KMS-11 (cell line): ENCODE measurements at regions not wholly inside any gene's neighbourhood (a gene's known extent, or its start where the extent isn't known, plus 50 kb on each side); places are given as distances from the start of the nearest gene placed in this dataset.
"Not testable (repeated sequence)": the region's sequence is repeated elsewhere in the genome, so short reads cannot be mapped to it uniquely, and the experiment has no call there.

Source experiments
- H2AFZ ChIP-seq: fragments of 200-600 bp; sonication (generic); 2 replicates; pipeline ENCODE4 v1.6.1; 2016; ENCODE audit warnings: antibody characterized with exemption, mixed run types, low read depth
- H3K27ac ChIP-seq: fragments of 200-600 bp; sonication (generic); 2 replicates; pipeline ENCODE4 v1.6.1; 2016; ENCODE audit warnings: mild to moderate bottlenecking, mixed run types
- H3K27me3 ChIP-seq: fragments of 200-600 bp; sonication (generic); 2 replicates; pipeline ENCODE4 v1.6.1; 2017; ENCODE audit warnings: mild to moderate bottlenecking, low read depth, mixed run types, moderate library complexity; ENCODE audit not compliant: insufficient read depth
- H3K36me3 ChIP-seq: fragments of 200-600 bp; sonication (generic); 2 replicates; pipeline ENCODE4 v1.6.1; 2017; ENCODE audit warnings: mild to moderate bottlenecking, mixed run types; ENCODE audit not compliant: insufficient read depth
- H3K4me1 ChIP-seq: fragments of 200-600 bp; sonication (generic); 2 replicates; pipeline ENCODE4 v1.6.1; 2016; ENCODE audit warnings: mild to moderate bottlenecking, low read depth, mixed run types; ENCODE audit not compliant: poor library complexity, severe bottlenecking
- H3K4me2 ChIP-seq: fragments of 200-600 bp; sonication (generic); 2 replicates; pipeline ENCODE4 v1.7.0; 2016; ENCODE audit warnings: mild to moderate bottlenecking, mixed run types
- H3K4me3 ChIP-seq: fragments of 200-600 bp; sonication (generic); IDR thresholded peaks from 2 replicates; pipeline ENCODE4 v1.6.1; 2017; ENCODE audit warnings: low read depth, low read length, mixed read lengths; ENCODE audit not compliant: insufficient read depth
- H3K79me2 ChIP-seq: fragments of 200-600 bp; sonication (generic); 2 replicates; pipeline ENCODE4 v1.6.1; 2016; ENCODE audit warnings: low read depth, mixed run types; ENCODE audit not compliant: insufficient read depth
- H3K9ac ChIP-seq: fragments of 200-600 bp; sonication (generic); 2 replicates; pipeline ENCODE4 v1.6.1; 2016; ENCODE audit warnings: mild to moderate bottlenecking, mixed run types
- H4K20me1 ChIP-seq: fragments of 200-600 bp; sonication (generic); 2 replicates; pipeline ENCODE4 v1.6.1; 2016; ENCODE audit warnings: mild to moderate bottlenecking, mixed run types; ENCODE audit not compliant: insufficient read depth
- CTCF ChIP-seq: fragments of 200-600 bp; sonication (generic); conservative IDR thresholded peaks from 2 replicates; pipeline ENCODE4 v1.6.1; 2017; ENCODE audit warnings: low read depth, mild to moderate bottlenecking, antibody characterized with exemption, low read length, moderate library complexity, mixed read lengths

- Histone ChIP-seq H3K4me2 (no peak overlapping the region), H3K36me3 (no peaks in the 10 kb centered on the region), H3K4me3 (no peak overlapping the region), H4K20me1 (no peaks in the 10 kb centered on the region), H3K79me2 (no peaks in the 10 kb centered on the region), H2AFZ (no peak overlapping the region), H3K9ac (no peak overlapping the region), H3K27me3 (no peaks in the 10 kb centered on the region), H3K4me1 (no peaks in the 10 kb centered on the region), H3K27ac (no peak overlapping the region)
- TF ChIP-seq CTCF, result no peak
Measured at GRCh38 chr7:92955081-92955480, 118.7 kb upstream of the CDK6 start.

DNA sequence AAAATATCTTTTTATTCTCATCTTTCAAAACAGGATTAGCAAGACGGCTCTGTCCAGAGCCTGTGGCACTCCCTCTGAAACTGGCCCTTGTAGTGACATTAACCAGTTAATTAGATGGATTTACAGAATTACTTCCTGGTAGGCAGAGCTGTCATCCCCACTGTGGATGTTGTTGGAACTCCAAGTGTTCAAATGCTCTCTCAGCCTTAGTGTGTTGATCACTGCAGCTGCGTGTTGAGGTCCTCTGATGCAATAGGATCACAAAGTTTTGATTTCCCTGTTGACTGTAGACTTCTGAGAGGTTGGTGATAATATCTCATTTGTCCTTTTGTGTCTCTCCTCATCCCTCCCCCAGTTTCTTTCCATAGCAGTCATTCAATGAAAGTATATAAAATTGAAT is 117.3 kb upstream of the CDK6 start:
- Histone ChIP-seq H3K27ac (no peak overlapping the region), H4K20me1 (no peaks in the 10 kb centered on the region), H3K9ac (no peak overlapping the region), H3K79me2 (no peaks in the 10 kb centered on the region), H3K27me3 (no peaks in the 10 kb centered on the region), H3K36me3 (no peaks in the 10 kb centered on the region), H3K4me2 (no peak overlapping the region), H3K4me1 (no peaks in the 10 kb centered on the region), H2AFZ (no peak overlapping the region), H3K4me3 (no peak overlapping the region)
- TF ChIP-seq CTCF, result no peak

DNA sequence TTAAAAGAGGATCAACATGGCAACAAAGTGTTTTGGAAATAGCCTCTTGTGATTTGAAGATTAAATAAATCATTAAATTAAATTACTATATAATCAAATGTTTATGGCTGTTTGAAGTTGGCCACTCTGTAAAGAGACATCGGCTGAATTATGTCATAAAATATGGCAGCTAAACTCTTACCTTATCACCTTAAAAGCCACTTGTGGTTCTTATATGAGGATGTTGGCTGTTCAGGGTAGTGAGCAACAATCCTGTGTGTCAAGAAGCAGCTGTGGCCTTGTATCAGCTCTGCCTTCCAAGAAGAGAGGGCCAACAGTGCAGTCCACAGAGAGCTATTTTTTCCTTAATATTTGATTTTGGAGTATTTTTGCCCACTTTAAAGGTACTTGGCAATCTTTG is 113.4 kb upstream of the CDK6 start:
- Histone ChIP-seq H2AFZ (no peak overlapping the region), H3K27ac (no peak overlapping the region), H3K9ac (no peak overlapping the region), H3K4me2 (no peak overlapping the region), H3K36me3 (no peaks in the 10 kb centered on the region), H3K4me3 (no peak overlapping the region), H3K79me2 (no peaks in the 10 kb centered on the region), H4K20me1 (no peaks in the 10 kb centered on the region), H3K4me1 (no peaks in the 10 kb centered on the region), H3K27me3 (no peaks in the 10 kb centered on the region)
- TF ChIP-seq CTCF, result no peak

DNA sequence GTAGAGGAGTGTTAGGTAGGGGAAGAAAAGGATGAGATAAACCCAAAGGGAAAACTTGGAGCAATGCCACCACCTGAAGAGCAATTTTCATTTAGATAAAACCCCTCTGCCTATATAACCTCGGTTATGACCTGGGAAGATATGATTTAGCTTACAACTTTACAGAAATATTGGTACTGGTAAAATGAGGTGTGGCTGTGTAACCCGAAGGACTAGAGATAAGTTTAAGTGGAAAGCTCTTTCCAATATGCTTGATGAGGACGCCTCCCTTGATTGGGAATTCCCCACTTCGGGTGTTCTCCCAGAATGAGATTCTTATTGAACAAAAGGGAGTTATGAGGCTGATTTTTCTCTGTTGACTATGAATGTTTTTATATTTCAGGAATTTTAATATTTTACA is 109.5 kb upstream of the CDK6 start:
- Histone ChIP-seq H3K9ac (no peak overlapping the region), H3K4me2 (no peak overlapping the region), H4K20me1 (no peaks in the 10 kb centered on the region), H3K27ac (no peak overlapping the region), H3K27me3 (no peaks in the 10 kb centered on the region), H3K79me2 (no peaks in the 10 kb centered on the region), H3K4me3 (no peak overlapping the region), H3K36me3 (no peaks in the 10 kb centered on the region), H3K4me1 (no peaks in the 10 kb centered on the region), H2AFZ (no peak overlapping the region)
- no peak for TF ChIP-seq CTCF

DNA sequence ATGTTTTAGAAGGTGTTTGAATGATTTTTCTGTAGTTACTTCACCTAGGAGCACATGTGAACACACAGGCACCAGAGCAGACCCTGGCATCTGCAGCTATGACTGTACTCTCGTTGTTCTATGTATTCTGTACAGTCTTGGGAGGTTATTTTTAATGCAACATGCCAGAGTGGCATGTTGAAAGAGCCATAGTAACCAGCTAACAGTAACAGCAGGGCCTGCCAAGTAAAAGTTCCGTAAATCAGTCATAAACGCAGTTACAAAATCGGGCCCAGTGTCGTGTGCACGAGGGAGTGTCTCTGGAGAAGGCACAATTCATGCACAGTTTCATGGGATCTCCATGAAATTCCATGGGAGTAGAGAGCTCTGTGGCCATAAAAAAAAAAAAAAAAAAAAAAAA is 108.3 kb upstream of the CDK6 start:
- Histone ChIP-seq H4K20me1 (no peaks in the 10 kb centered on the region), H3K4me3 (no peak overlapping the region), H2AFZ (no peak overlapping the region), H3K27me3 (no peaks in the 10 kb centered on the region), H3K9ac (no peak overlapping the region), H3K27ac (no peak overlapping the region), H3K4me1 (no peaks in the 10 kb centered on the region), H3K36me3 (no peaks in the 10 kb centered on the region), H3K4me2 (no peak overlapping the region), H3K79me2 (no peaks in the 10 kb centered on the region)
- no peak for TF ChIP-seq CTCF

DNA sequence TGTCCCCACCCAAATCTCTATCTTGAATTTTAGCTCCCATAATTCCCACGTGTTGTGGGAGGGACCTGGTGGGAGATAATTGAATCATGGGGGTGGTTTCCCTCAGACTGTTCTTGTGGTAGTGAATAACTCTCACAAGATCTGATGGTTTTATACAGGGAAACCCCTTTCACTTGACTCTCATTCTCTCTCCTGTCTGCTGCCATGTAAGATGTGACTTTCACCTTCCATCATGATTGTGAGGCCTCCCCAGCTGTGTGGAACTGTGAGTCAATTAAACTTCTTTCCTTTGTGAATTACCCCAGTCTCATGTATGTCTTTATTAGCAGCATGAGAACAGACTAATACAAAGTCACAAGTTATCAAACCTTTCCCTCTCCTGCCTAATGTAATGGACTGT is 106.3 kb upstream of the CDK6 start:
- not testable (repeated sequence) for H4K20me1 ChIP-seq, H3K27ac ChIP-seq, H2AFZ ChIP-seq, H3K36me3 ChIP-seq, H3K4me2 ChIP-seq, H3K27me3 ChIP-seq, H3K9ac ChIP-seq, H3K4me3 ChIP-seq, H3K4me1 ChIP-seq, H3K79me2 ChIP-seq
